PC-9 (cell line): ENCODE measurements at regions not wholly inside any gene's neighbourhood (a gene's known extent, or its start where the extent isn't known, plus 50 kb on each side); places are given as distances from the start of the nearest gene placed in this dataset.
A peak's percentile ranks its signal among the peaks of the same experiment; 100 is the strongest.

Source experiments
- BruUV-seq: library from RNA; stranded (reverse); fragments of 400-500 nt; replicated peaks from 2 replicates; lab custom pipeline; 2021; lab: Mats Ljungman, UMichigan
- CTCF ChIA-PET: fragments of 300-600 bp; sonication (Branson Sonifier 250); formaldehyde crosslinking; loops from one replicate; lab custom pipeline; 2022; ENCODE audit warnings: antibody characterized with exemption; lab: Charles Lee
- POLR2A ChIA-PET: fragments of 300-600 bp; sonication (Branson Sonifier 250); formaldehyde crosslinking; loops from one replicate; lab custom pipeline; 2022; ENCODE audit warnings: antibody characterized with exemption; ENCODE audit not compliant: unreplicated experiment; lab: Charles Lee
- DNase-seq, 2 experiments: peaks; one replicate each; pipeline versions ENCODE4 v3.0.0 to v3.0.0-alpha.2; 2015 to 2022; ENCODE audit warnings: mixed read lengths in 1 of 2
- H2AFZ ChIP-seq: fragments of 200-600 bp; sonication (generic); 2 replicates; pipeline ENCODE4 v1.8.1; 2017; ENCODE audit warnings: antibody characterized with exemption
- H3F3A ChIP-seq: fragments of 200-600 bp; sonication (generic); 2 replicates; pipeline ENCODE4 v1.8.1; 2017; ENCODE audit warnings: antibody characterized with exemption, mild to moderate bottlenecking, low read depth; ENCODE audit not compliant: insufficient read depth
- H3K27ac ChIP-seq: fragments of 200-600 bp; sonication (generic); 2 replicates; pipeline ENCODE4 v1.6.1; 2016; ENCODE audit warnings: mixed run types
- H3K27me3 ChIP-seq: fragments of 200-600 bp; sonication (generic); 2 replicates; pipeline ENCODE4 v1.6.1; 2016; ENCODE audit warnings: low read depth, mixed run types; ENCODE audit not compliant: insufficient read depth
- H3K36me3 ChIP-seq: fragments of 200-600 bp; sonication (generic); 2 replicates; pipeline ENCODE4 v1.6.1; 2016; ENCODE audit warnings: low read depth, mixed run types
- H3K4me1 ChIP-seq: fragments of 200-600 bp; sonication (generic); replicated peaks from 2 replicates; pipeline ENCODE4 v1.6.1; 2016; ENCODE audit warnings: mixed run types; ENCODE audit not compliant: insufficient read depth
- H3K4me2 ChIP-seq: fragments of 200-600 bp; sonication (generic); 2 replicates; pipeline ENCODE4 v1.6.1; 2017; ENCODE audit warnings: mixed run types
- H3K4me3 ChIP-seq: fragments of 200-600 bp; sonication (generic); 2 replicates; pipeline ENCODE4 v1.6.1; 2016; ENCODE audit warnings: mixed run types
- H3K79me2 ChIP-seq: fragments of 200-600 bp; sonication (generic); 2 replicates; pipeline ENCODE4 v1.6.1; 2017; ENCODE audit warnings: low read depth, mixed run types
- H3K9me2 ChIP-seq: fragments of 200-600 bp; sonication (generic); 2 replicates; pipeline ENCODE4 v1.8.1; 2017; ENCODE audit warnings: mild to moderate bottlenecking; ENCODE audit not compliant: insufficient read depth
- H3K9me3 ChIP-seq: fragments of 200-600 bp; sonication (generic); 2 replicates; pipeline ENCODE4 v1.8.1; 2016; ENCODE audit warnings: low read depth; ENCODE audit not compliant: insufficient read depth
- H4K20me1 ChIP-seq: fragments of 200-600 bp; sonication (generic); 2 replicates; pipeline ENCODE4 v1.8.1; 2017; ENCODE audit not compliant: insufficient read depth
- EZH2 ChIP-seq: fragments of 200-600 bp; sonication (generic); IDR thresholded peaks from 2 replicates; pipeline ENCODE4 v1.8.0; 2017; ENCODE audit warnings: antibody characterized with exemption, low read depth
- intact Hi-C: fragments of 100-400 bp; cut with micrococcal nuclease; formaldehyde crosslinking; loops from one replicate; pipeline ENCODE4 v1.10.0; 2022; ENCODE audit not compliant: unreplicated experiment
- TF ChIP-seq, protein P1 (sequence below): fragments of 200-600 bp; sonication (generic); conservative IDR thresholded peaks from 2 replicates; pipeline ENCODE4 v1.6.1; 2017; ENCODE audit warnings: mixed run types, antibody characterized with exemption, mild to moderate bottlenecking, moderate library complexity

- Histone ChIP-seq H3K4me2 (no peak overlapping the region), H3K9me2 (no peaks in the 10 kb centered on the region), H3K9me3 (no peaks in the 10 kb centered on the region), H3K4me1 (no peaks in the 10 kb centered on the region), H4K20me1 (no peaks in the 10 kb centered on the region), H2AFZ (no peak overlapping the region), H3K79me2 (no peaks in the 10 kb centered on the region), H3K27ac (no peak overlapping the region), H3K36me3 (no peaks in the 10 kb centered on the region), H3F3A (no peaks in the 10 kb centered on the region), H3K4me3 (no peak overlapping the region), H3K27me3 (peaks cover 39% of the 10 kb centered on the region)
- BruUV-seq, result no TSS peak
- ChIA-PET POLR2A (no interaction called here), CTCF (no interaction called here)
- no peak for TF ChIP-seq EZH2
- TF ChIP-seq, protein P1, sequence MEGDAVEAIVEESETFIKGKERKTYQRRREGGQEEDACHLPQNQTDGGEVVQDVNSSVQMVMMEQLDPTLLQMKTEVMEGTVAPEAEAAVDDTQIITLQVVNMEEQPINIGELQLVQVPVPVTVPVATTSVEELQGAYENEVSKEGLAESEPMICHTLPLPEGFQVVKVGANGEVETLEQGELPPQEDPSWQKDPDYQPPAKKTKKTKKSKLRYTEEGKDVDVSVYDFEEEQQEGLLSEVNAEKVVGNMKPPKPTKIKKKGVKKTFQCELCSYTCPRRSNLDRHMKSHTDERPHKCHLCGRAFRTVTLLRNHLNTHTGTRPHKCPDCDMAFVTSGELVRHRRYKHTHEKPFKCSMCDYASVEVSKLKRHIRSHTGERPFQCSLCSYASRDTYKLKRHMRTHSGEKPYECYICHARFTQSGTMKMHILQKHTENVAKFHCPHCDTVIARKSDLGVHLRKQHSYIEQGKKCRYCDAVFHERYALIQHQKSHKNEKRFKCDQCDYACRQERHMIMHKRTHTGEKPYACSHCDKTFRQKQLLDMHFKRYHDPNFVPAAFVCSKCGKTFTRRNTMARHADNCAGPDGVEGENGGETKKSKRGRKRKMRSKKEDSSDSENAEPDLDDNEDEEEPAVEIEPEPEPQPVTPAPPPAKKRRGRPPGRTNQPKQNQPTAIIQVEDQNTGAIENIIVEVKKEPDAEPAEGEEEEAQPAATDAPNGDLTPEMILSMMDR, result no peak
- intact Hi-C loops, result no loop called here
- no peak for DNase-seq
These were observed 220.8 kb downstream of the QKI start for GRCh38 chr6:163635315-163635714.

DNA sequence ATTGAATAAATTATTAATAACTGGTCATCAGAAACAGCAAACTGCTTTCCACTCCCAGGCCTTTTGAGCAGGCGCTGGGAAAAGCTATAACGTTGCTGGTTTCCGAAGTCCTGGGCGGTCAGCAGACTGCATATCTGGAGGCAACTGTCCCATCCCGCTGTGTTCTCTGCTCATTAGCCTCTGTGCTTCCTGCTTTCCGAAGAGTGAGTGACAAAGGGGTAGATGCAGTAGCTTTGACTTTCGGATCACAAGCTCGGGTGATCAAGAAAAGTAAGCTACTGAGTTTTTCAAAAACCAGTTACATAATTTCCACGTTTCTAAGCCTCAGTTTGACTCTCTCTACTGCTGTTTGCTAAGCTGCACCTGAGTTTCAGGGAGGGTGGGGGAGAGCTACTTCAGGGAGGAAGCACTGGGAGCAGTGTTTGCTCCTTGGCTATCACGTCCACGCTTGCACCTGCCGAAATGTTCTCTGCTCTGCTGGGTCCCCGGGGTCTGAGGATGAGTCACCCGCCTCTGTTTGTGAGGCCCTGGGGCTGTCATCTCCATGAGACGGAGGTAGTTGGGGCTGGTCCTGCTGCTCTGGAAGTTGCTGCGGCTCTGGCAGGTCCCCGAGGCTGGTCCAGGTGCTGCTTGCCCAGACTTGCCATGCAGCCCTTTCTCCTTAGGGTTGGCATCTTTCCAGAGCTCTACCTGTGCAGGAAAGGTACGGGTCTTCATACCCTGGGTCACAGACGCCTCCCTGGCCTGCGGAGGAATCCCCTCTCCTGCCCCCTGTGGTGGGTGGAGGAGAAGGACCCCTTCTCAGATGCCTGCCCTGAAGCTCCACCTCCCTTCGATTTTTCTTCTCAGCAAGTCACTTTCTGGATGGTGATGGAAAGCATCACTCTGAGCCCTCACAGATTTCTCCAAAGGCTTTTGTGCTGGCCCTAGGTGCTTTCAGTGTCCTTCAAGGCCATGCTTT, 220.0 kb downstream of the QKI start:
- Histone ChIP-seq H4K20me1 (no peaks in the 10 kb centered on the region), H3K4me1 (no peaks in the 10 kb centered on the region), H2AFZ (no peak overlapping the region), H3K27me3 (peaks cover 39% of the 10 kb centered on the region), H3K36me3 (no peaks in the 10 kb centered on the region), H3K9me3 (no peaks in the 10 kb centered on the region), H3K4me3 (no peak overlapping the region), H3K4me2 (peak overlapping the region; percentile 24), H3K9me2 (no peaks in the 10 kb centered on the region), H3K27ac (no peak overlapping the region), H3F3A (no peaks in the 10 kb centered on the region), H3K79me2 (no peaks in the 10 kb centered on the region)
- peak in 1 of 2 experiments; percentile 9 for DNase-seq
- intact Hi-C loops, result no loop called here
- POLR2A ChIA-PET, result no interaction called here
- CTCF ChIA-PET, result no interaction called here
- BruUV-seq, result no TSS peak
- TF ChIP-seq, protein P1, result no peak
- TF ChIP-seq EZH2, result no peak

GRCh38 chr6:163630991-163631390, 216.5 kb downstream of the QKI start:
- BruUV-seq, result no TSS peak
- CTCF ChIA-PET, result no interaction called here
- H3K4me2 ChIP-seq, result no peak overlapping the region

More at GRCh38 chr6:163630991-163631390, 216.5 kb downstream of the QKI start:
- DNase-seq, result no peak
- Histone ChIP-seq H3K9me3 (no peaks in the 10 kb centered on the region), H3K27ac (no peak overlapping the region), H3K27me3 (peaks cover 53% of the 10 kb centered on the region), H3K79me2 (no peaks in the 10 kb centered on the region), H3K36me3 (no peaks in the 10 kb centered on the region), H3K9me2 (no peaks in the 10 kb centered on the region), H3F3A (no peaks in the 10 kb centered on the region), H3K4me1 (no peaks in the 10 kb centered on the region), H3K4me3 (no peak overlapping the region), H4K20me1 (no peaks in the 10 kb centered on the region), H2AFZ (no peak overlapping the region)
- intact Hi-C loops, result no loop called here
- POLR2A ChIA-PET, result no interaction called here
- TF ChIP-seq EZH2, result no peak
- TF ChIP-seq, protein P1, result no peak
